AG09319 (cell line): ENCODE measurements at regions not wholly inside any gene's neighbourhood (a gene's known extent, or its start where the extent isn't known, plus 50 kb on each side); places are given as distances from the start of the nearest gene placed in this dataset.

Experiments used
- DNase-seq: peaks from one replicate; pipeline ENCODE4 v3.0.0-alpha.2; 2010; ENCODE audit warnings: low read depth; ENCODE audit errors: extremely low read depth
- TF ChIP-seq, protein P1 (sequence below): IDR thresholded peaks from 2 replicates; pipeline ENCODE4 v1.5.1; 2011; ENCODE audit warnings: low read depth, mild to moderate bottlenecking, inconsistent platforms, low read length, moderate library complexity

DNA sequence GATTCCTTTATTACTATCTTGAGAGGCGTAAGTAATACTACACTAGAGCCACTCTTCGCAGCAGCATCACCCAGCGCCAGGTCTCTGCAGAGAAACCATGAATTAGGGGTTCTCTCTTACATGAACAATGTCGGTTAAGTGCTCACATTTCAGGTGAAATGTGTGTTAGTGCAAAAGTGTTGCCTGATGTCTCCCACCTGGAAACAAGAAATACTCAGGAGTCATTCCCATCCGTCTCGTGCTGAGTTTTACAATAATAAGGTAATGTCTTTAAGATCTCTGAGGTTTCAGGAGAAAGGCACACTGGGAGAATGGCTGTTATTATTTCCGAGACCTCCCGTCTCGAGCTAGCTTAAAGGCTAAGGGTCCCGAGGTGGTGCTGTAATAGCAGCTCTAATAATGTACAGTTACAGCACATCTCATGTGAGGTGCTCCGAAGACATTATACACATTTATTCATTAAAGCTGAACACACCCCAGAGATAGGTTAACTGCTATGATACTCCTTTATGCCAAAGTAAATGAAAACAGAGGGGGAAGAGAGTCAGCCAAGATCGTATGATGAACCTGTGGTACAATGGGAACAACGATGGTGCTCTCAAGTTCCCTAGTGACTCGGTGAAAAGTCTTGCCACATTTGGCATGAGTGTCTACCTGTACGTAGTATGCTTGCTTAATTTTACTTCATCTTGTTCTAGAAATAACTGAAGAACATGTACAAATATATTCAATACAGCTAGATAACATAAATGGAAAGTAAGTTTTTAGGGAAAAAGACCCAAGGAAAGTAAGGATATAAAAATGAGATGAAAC, 458.3 kb upstream of the CITED2 start:
- TF ChIP-seq, protein P1, sequence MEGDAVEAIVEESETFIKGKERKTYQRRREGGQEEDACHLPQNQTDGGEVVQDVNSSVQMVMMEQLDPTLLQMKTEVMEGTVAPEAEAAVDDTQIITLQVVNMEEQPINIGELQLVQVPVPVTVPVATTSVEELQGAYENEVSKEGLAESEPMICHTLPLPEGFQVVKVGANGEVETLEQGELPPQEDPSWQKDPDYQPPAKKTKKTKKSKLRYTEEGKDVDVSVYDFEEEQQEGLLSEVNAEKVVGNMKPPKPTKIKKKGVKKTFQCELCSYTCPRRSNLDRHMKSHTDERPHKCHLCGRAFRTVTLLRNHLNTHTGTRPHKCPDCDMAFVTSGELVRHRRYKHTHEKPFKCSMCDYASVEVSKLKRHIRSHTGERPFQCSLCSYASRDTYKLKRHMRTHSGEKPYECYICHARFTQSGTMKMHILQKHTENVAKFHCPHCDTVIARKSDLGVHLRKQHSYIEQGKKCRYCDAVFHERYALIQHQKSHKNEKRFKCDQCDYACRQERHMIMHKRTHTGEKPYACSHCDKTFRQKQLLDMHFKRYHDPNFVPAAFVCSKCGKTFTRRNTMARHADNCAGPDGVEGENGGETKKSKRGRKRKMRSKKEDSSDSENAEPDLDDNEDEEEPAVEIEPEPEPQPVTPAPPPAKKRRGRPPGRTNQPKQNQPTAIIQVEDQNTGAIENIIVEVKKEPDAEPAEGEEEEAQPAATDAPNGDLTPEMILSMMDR: no peak

DNA sequence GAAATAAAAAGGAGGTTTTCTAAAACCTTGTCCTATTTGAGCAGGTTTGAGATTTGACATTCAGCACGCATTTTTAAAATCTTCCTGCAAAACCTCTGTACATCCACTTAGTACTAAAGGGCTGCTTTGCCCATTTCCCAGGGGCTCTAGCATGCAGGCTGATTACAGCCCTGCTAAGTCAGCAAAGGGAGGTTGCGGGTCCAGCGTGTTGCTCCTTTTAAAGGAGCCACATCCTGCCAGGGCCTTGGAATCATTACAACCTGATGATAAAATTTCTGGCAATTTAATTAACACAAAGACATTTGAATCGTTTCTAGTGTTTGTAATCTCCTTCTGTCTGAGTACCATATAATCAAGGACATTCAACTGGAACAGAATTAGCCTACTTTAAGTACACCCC, 455.1 kb upstream of the CITED2 start:
- TF ChIP-seq, protein P1: no peak
- DNase-seq: no peak

More for the DNA sequence above, 458.3 kb upstream of the CITED2 start:
- no peak for DNase-seq

DNA sequence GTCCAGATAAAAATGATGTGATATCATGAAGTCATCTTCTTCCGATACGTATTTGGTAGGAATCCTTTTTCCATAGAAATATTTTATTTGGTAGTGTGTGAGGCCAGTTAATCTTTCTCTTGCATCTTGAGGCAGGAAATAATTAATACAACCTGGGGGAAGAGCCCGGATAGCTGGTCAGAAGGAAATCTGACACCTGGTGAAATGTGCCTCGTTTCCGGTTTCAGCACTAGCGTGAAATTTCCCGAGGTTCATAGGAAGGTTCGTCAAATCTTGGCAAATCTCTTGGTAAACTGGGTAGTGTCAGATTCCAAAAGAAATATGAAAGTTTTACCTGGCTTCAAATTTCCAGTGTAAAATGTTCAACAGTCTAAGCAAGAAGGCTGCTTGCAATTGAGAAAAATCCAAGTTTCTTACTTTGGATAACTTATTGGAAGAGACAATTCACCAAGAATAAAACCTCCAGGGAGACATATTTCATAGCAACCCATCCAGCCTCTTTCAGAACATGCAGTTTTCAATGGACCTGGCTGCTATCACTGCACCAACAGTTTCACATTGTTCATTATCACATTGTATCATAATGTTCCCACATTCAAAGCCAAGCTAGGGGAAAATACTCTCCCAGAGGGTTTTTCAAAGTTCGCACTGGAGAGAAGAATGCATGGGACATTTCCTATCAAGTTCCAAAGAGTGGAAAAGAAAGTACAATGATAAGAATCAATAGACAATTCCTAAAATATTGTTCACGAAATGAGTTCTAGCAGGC, 454.5 kb upstream of the CITED2 start:
- TF ChIP-seq, protein P1: no peak
- DNase-seq: no peak

DNA sequence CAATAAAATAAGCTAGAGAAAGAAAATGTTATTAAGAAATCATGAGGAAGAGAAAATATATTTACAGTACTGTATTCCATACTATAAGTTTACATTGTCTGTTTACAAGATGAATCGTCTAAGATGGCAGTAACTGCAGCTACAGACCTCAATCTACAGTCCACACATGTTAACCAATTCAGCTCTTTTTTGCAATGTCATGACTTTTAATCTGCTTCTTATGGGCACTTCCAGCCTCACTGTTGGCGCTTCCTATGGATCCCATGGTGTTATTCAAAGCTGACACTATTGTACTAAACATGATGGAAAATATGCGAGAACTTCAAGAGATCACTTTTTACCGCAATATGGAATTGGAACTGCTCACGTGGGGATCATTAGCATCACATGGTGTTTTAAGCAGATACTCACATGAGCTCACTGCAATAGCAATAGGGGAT, 451.5 kb upstream of the CITED2 start:
- no peak for DNase-seq
- TF ChIP-seq, protein P1: no peak

DNA sequence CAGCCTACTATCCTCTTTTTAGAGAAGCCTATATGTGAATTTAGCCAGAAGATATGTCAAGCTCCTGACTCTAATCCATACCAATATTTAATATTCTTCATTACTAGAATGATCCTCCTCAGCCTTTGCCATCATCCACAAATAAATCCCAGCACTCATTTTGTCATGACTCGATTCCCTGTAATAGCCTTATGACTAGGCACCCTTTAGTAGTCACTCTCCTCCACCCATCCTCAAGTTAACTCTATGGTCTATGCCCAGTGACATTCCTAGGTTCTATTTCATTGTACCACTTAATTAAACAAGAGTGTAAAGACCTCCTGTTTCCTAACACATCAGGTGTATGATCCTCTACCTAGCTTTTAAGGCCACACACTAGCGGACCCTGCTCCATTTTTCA, 450.4 kb upstream of the CITED2 start:
- TF ChIP-seq, protein P1: no peak
- no peak for DNase-seq

DNA sequence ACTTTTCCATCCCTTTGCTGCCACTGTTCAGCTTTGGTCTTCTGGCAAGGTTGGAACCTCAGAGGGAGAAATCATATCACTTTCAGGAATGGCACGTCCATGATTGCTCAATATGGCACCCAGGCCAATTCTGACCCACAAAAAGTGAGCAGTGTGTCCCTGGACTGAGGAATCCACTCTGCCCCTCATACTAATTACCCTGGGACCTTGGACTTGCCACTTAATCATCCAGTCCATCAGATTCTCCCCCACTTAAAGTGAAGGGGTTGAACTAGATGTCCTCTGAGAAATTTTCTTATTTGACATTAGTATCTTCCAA, 449.3 kb upstream of the CITED2 start:
- DNase-seq: no peak
- TF ChIP-seq, protein P1: no peak
